ENCODE measurements at regions not wholly inside any gene's neighbourhood (a gene's known extent, or its start where the extent isn't known, plus 50 kb on each side); places are given as distances from the start of the nearest gene placed in this dataset.
"Not testable (repeated sequence)": the region's sequence is repeated elsewhere in the genome, so short reads cannot be mapped to it uniquely, and the experiment has no call there.

- peak; percentile 26 for DNase-seq
These were observed 121.1 kb upstream of the NANOGP8 start for GRCh38 chr15:35206060-35206675.

- DNase-seq: no peak
These were observed 113.1 kb upstream of the NANOGP8 start for GRCh38 chr15:35198197-35198596.

GRCh38 chr15:35197754-35198153, 112.7 kb upstream of the NANOGP8 start:
- DNase-seq: no peak

GRCh38 chr15:35197306-35197705, 112.2 kb upstream of the NANOGP8 start:
- DNase-seq: no peak

- no peak for DNase-seq
These were observed 111.2 kb upstream of the NANOGP8 start for GRCh38 chr15:35196273-35196672.

- DNase-seq: no peak
These were observed 110.6 kb upstream of the NANOGP8 start for GRCh38 chr15:35195649-35196048.

GRCh38 chr15:35195031-35195430, 109.9 kb upstream of the NANOGP8 start:
- DNase-seq: no peak

- no peak for DNase-seq
These were observed 109.2 kb upstream of the NANOGP8 start for GRCh38 chr15:35194296-35194695.

GRCh38 chr15:35191783-35192182, 106.7 kb upstream of the NANOGP8 start:
- DNase-seq: no peak

GRCh38 chr15:35186346-35186745, 101.3 kb upstream of the NANOGP8 start:
- DNase-seq: no peak

- no peak for DNase-seq
These were observed 99.6 kb upstream of the NANOGP8 start for GRCh38 chr15:35184646-35185045.

GRCh38 chr15:35182841-35183479, 97.9 kb upstream of the NANOGP8 start:
- no peak for DNase-seq

- DNase-seq: no peak
These were observed 96.4 kb upstream of the NANOGP8 start for GRCh38 chr15:35181538-35181937.

- no peak for DNase-seq
These were observed 94.6 kb upstream of the NANOGP8 start for GRCh38 chr15:35179739-35180138.

GRCh38 chr15:35178186-35178585, 93.1 kb upstream of the NANOGP8 start:
- DNase-seq: not testable (repeated sequence)

GRCh38 chr15:35174948-35175347, 89.9 kb upstream of the NANOGP8 start:
- no peak for DNase-seq

- DNase-seq: no peak
These were observed 88.5 kb upstream of the NANOGP8 start for GRCh38 chr15:35173444-35174118.

- no peak for DNase-seq
These were observed 85.1 kb upstream of the NANOGP8 start for GRCh38 chr15:35170207-35170606.

- no peak for DNase-seq
These were observed 83.4 kb upstream of the NANOGP8 start for GRCh38 chr15:35168464-35168863.

GRCh38 chr15:35167675-35168074, 82.6 kb upstream of the NANOGP8 start:
- no peak for DNase-seq

- DNase-seq: no peak
These were observed 81.8 kb upstream of the NANOGP8 start for GRCh38 chr15:35166730-35167359.

- DNase-seq: no peak
These were observed 76.6 kb upstream of the NANOGP8 start for GRCh38 chr15:35161694-35162093.

GRCh38 chr15:35159170-35159569, 74.1 kb upstream of the NANOGP8 start:
- DNase-seq: no peak

- no peak for DNase-seq
These were observed 66.7 kb upstream of the NANOGP8 start for GRCh38 chr15:35151782-35152181.

Data from inflammatory macrophage treated with lipopolysaccharide for 4 hours (primary cell).